ENCODE measurements at regions not wholly inside any gene's neighbourhood (a gene's known extent, or its start where the extent isn't known, plus 50 kb on each side); places are given as distances from the start of the nearest gene placed in this dataset.

DNA sequence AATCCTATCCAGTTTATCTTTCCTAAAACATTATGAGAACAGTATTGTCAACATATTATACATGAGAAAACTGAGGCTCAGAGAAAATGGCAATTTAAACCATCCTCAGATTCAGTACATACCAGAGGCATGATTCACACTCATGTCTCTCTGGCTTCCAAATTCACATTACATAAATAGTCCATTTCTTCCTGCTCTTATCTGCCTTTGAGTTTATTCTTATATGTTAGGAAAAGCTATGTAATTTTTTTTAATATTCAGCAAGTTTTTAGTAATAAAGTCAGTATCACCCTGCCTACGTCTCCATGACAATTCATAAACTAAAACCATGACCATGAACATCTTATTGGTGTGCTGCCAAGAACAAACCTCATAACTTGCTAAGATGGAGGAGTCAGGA is 1260.2 kb upstream of the SORCS1 start:
- DNase-seq (ENCODE audit: low read depth), result no peak

DNA sequence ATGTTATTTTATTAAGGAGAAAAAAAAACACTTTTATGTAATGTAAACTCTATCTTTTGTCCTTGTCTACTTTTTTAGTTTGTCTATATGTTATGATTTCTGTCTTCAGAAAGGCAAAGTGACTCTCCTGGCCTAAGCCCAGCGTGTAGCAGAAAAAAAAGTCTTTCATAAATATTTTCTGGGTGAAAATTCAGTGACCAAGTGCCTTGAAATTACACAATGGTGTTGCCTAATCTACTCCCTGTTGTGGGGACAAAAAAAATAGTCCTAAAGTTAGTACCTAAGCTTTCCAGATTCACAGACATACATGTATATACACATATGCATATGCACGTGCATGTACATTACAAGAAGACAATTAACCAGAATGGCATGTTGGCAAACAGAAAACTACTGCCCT is 1257.8 kb upstream of the SORCS1 start:
- DNase-seq (ENCODE audit: low read depth), result no peak

DNA sequence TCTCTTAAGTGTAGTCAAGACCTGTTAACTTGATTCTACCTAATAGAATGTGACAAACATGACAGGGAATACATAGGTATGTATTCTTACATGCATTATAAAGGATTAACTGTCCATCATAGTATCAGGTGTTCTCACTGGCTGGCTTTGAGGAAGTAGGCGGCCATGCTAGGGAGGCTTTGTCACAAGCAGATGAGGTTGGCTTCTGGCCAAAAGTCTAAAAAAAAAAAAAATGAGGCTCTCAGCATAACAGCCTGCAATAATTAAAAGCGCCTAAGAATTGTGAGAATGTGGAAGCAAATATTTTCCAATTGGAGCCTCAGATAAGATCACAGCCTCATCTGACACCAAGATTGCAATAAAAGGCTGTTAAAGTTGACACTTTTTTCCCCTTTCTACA is 1256.8 kb upstream of the SORCS1 start:
- DNase-seq (ENCODE audit: low read depth), result no peak

DNA sequence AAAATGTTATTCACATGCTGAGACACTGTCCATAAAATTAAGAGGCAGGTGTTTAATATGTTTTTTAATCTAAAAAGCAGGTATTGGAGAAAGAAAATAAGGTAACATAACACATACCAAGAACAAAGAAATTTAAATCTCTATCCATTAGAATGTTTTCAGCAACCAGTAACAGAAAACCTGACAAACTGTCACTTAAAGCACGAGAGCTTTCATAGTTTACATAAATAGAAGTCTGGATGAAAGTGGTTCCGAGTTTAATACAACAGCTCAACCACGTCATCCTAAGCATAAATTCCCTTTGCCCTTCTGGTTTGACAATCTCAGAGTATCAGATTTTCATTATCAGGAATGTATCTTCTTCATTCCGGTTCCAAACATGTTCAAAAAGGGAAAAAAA is 1249.4 kb upstream of the SORCS1 start:
- DNase-seq (ENCODE audit: low read depth), result no peak

DNA sequence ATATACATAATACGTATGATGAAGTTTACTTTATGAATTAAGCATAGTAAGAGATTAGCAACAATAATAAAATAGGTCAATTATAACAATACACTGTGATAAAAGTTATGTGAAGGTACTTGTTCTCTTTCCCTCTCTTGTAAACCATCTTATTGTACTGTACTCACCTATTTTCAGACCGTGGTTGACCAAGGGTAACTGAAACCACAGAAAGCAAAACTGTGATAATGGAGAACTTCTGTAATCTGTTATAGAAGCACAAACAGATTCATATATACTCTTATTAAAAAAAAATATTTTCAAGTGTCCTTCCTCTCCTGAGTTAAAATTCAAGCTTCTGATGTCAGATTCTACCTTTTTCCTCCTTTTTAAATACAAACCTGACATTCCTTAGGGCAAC is 1247.8 kb upstream of the SORCS1 start:
- DNase-seq (ENCODE audit: low read depth), result no peak

DNA sequence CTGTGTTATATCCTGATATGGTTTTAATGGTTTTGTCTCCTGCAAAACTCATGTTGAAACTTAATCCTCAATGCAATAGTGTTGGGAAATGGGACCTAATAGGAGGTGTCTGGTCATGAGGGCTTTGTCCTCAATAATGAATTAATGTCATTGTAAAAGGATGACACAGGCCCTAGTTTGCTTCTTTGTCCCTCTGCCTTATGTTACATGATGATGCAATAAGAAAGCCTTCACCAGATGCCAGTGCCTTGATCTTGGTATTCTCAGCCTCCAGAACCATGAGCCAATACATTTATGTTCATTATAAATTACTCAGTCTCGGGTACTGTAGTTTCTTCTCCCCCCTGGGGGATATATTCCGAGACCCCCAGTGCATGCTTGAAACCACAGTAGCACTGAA is 1247.4 kb upstream of the SORCS1 start:
- no peak for DNase-seq (ENCODE audit: low read depth)

DNA sequence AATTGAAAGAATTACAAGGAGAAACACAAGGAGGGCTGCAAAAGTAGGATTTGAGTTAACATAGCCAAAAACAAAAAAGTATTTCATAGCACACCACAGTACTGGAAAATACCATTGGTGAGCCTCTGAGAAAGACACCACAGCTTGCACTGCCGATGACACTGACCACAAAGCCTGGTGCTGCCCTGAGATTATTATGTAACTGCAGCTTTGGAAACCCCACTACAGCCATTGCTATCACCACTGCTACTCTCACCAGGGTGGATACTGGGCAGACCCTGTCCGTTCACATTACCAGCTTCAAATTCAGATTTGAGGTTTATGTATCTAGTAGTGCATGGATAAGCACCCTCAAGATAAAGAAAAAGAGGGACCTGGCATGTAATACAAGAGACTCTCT is 1246.7 kb upstream of the SORCS1 start:
- no peak for DNase-seq (ENCODE audit: low read depth)

DNA sequence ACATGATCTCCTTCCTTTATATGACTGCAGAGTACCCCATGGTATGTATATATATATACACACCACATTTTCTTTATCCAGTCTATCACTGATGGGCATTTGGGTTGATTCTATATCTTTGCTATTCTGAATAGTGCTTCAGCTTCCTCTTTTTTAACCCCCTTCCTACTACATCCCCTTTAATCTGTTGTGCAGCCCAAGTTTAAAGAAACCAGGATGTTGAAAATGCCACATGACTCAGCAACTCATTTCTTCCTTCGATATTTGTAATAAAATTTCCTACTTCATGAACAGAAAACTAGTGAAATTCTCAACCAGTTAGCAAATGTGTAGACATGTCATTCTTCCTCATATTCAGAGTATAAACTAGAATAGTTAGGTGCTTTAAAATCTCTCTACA is 1245.7 kb upstream of the SORCS1 start:
- no peak for DNase-seq (ENCODE audit: low read depth)

DNA sequence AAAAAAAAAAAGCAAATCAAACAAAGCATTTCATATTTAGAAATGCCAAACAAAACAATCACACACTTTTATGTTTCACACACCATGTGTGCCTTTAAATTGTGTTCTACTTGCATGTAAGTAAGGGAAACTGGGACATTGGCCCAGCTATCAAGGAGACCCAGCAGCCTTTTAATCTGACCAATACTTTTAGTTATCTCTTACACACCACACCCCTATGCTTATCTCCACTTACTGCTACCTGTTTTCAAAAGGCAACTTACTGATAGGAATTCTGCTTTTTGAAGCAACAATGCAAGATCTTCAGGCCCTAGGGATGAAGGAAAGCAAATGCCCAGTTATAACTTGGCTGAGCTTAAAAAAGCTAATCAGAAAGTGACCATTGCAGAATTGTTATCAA is 1244.8 kb upstream of the SORCS1 start:
- no peak for DNase-seq (ENCODE audit: low read depth)

DNA sequence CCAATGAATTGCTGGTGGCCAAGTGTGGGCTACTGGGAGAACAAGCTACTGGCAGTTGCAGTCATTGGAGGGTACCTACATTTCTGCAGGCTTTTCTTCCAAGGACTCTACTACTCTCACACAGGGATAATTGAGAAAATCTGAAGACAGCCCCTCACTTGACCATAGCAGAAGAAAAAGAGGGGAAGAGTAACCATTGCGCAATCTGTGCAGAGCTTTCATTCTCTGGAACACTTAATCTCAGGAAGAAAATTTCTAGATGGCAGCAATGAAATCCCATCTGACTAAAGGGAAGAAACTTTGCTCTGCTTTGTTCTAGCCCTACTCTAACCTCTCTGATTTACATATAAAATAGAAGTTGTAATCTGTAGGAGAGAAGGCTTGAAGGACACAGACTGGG is 1239.6 kb upstream of the SORCS1 start:
- DNase-seq (ENCODE audit: low read depth), result no peak

DNA sequence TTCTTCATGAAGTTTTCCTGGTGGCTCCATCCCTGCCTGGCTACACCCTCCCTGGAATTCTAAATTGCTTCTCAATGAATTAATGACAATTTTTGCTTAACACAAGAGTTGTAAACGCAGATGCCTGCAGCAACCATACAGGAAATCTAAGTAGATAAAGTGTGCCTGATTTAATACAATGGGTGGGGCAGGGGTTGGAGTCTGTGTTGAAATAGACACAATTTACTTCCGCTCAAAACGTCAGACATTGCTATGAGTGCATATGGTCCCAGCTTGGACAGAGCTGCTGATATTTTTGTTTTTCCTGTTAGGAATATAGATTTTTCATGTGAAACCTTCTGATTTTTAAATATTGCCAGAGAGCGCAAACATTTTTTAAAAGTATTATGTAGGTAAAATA is 1235.0 kb upstream of the SORCS1 start:
- DNase-seq (ENCODE audit: low read depth), result no peak

DNA sequence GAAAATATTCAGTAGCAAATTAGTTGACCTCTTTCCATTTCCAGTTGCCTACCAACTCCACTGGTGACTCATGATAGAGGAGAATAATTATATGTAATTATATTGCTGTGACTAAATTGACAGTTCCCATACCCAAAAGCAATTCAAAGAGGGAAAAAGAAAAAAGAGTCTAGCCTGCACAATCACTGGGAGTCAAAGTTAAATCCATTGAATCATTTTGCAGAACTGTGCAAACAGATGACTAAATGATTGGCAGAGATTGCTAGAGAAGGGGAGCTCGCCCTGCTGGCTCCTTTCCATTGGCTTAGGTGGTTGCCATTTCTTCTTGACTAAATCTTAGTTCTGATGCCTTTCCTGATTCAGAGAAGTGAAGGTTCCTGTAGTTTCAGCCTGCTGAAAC is 1228.6 kb upstream of the SORCS1 start:
- DNase-seq (ENCODE audit: low read depth), result no peak

DNA sequence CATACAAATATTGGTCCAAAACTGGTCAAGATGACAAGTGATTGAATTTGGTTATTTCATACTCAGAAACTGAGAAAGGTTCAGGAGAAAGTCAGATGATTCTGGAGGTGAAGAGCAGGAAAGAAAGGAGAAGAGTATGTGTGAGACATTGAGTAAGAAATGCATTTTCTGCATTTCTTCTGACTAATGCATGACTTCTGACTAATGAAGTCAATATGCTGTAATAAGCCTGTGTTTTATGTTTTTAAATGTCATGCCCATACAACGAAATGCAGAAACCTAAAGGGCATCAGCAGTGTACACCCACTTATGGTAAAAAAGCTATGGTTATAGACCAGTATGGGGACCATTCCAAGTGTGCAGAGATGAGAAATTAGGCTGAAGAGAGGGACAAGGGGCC is 1227.8 kb upstream of the SORCS1 start:
- no peak for DNase-seq (ENCODE audit: low read depth)

DNA sequence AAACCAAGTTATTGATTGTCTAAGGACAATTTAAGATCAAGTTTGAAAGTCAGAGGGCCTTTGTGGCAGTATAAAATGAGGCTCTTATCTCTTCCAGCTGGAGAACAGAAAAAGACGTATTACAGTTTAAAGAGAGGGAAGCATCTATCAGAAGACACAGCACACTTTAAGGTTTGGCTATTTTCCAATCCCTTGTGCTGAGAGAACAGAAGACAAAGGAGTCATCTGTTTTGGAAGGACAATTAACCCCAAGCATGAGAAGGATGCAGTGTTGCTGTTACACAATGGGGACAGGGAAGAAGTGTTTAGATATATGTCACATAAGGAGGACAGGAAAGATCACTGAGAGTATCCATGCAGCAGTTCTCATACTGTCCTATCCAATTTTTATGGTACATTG is 1224.2 kb upstream of the SORCS1 start:
- DNase-seq (ENCODE audit: low read depth), result no peak

DNA sequence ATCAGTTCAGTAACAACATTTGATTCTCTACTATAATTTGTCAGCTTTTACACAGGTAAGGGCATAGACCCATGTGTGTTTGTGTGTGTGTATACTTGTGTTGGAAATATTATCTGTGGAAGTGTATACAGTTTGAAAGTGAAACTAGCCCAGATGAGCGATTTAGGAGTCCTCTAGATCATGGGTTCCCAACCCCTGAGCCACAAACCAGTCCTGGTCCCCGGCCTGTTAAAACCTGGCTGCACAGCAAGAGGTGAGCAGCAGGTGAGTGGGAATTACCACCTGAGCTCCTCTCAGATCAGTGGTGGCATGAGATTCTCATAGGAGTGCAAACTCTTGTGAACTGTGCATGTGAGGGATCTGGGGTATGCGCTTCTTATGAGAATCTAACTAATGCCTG is 1221.5 kb upstream of the SORCS1 start:
- no peak for DNase-seq (ENCODE audit: low read depth)

DNA sequence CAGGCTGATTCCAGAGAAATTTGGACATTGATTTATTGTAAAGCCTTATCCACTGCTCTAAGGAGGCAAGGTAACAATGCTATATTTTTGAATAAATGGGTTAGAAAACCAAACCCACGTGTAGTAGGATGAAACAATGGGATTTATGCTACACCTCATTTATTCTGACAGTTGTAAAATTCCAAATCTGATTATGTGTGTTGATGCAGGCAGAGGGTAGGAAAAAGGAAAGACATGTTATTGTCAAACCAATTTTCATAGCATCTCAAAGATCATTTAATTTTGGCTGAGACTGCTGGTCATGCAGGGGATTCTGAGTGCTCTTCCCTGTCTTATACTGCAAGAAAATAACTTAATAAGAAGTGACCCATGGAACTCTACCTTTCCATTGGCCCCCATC is 1219.9 kb upstream of the SORCS1 start:
- no peak for DNase-seq (ENCODE audit: low read depth)

DNA sequence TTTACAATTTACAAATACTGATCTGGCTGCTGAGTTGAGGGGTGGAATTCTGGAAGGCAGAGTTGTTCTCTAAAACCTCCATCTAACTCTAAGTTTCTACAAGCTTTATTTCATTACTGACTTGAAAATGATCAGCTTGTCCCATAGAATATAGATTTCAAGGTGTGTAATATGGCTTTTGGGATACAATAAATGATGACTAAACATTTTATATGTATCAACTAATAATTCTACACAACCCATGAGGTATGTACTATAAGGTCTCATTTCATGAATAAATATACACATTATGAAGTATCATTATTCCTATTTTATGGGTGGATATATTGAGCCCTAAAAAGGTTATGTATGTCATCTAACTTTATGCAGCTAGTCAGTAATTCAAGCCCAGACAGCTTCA is 1214.3 kb upstream of the SORCS1 start:
- DNase-seq (ENCODE audit: low read depth), result no peak

DNA sequence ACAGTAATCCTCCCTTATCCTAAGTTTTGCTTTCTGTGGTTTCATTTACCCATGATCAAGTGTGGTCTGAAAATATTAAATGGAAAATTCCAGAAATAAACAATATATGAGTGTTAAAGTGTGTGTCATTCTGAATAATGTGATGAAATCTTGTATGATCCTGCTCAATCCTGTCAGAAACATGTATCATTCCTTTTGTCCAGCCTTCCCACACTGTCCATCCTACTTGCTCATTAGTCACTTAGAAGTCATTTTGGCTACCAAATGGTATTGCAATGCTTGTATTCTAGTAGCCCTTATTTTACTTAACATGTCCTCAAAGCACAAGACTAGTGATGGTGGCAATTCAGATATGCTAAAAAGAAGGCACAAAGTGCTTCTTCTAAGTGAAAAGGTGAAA is 1211.2 kb upstream of the SORCS1 start:
- DNase-seq (ENCODE audit: low read depth), result peak; percentile 40

DNA sequence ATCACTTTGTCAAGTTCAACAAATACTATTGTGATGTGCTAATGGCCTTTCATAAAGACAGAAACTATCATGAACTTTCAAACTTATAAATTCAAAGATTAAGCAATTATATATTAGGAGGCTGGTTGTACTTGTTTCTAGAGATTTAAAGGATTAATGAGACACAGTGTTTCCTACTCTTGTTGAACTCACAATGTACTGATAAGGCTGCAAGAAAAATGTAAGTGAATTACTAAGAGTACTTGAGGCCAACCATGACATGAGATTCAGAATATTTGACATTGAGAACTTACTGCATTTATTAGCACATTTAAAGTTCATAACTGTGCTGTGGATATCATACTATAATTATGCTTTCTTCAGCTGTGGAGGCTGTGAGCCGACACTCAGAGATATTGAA is 1210.5 kb upstream of the SORCS1 start:
- no peak for DNase-seq (ENCODE audit: low read depth)

DNA sequence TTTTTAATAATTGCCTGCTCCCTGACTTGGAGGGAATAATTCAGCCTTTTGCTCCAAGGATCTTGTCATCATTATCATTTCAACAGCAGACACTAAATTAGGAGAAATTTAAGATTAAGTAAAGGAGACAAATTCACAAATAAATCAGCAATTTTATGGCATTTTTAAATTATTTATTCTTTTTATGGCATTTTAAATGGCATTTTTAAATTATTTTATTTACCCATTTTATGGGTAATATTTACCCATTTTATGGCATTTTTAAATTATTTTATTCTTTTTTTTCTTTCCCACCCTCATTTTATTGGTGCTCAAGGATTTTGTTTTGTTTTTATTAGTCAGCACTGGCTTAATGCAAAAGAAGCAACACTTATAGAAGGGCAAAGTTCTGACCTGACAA is 1201.0 kb upstream of the SORCS1 start:
- DNase-seq (ENCODE audit: low read depth), result no peak

DNA sequence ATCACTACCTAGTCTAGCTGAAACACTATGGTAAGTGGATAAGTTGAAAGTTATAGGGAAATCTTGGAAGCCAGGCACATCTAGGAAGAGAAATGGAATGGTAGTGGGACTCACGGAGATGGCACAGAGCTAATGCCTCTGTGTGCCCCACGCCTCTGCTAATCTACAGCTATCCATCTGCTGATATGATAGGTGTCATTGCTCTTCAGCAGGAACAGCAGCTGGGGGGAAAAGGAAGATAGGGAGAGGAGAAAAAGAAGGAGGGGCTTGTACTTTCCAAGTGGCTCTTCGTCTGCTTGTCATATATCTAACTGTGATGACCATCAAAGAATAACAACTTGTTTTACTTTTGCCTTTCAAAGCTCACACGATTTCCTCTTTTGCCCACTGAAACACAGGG is 1199.1 kb upstream of the SORCS1 start:
- DNase-seq (ENCODE audit: low read depth), result no peak

DNA sequence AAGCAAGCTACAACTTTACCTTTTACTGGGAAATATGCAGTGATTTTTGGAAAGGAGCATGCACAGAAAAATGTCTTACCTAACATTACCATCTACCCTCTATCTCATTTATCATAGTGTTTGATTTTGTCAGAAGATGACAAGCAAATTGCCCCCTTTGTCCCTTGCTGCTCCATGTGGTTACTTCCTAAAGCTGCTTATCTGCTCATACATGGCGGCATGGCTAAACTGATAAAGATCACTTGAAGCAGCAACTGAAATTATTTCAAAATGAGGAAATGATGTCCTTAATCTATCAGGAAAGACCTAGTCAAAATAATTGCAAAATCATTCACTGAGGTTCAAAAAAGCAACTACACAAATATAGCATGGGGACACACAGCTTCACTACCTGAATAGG is 1198.5 kb upstream of the SORCS1 start:
- no peak for DNase-seq (ENCODE audit: low read depth)

DNA sequence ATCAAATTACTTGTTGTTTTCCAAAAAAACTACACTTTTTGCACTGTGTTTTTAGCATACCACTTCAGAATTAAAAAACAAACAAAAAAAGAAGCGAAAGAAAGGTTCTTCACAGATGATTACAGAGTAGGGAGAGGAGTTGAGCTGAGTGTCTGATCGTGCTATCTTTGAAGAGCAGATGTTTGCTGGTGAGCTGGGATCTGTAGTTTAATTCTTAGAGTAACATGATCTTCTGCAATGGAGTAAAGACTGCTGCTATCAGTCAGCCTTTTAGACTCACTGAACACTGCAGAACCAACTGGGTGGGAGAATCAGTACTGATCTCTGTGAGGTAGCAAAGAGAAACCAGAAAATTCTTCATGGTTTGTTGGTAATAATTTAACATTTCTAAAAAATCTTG is 1197.8 kb upstream of the SORCS1 start:
- no peak for DNase-seq (ENCODE audit: low read depth)

DNA sequence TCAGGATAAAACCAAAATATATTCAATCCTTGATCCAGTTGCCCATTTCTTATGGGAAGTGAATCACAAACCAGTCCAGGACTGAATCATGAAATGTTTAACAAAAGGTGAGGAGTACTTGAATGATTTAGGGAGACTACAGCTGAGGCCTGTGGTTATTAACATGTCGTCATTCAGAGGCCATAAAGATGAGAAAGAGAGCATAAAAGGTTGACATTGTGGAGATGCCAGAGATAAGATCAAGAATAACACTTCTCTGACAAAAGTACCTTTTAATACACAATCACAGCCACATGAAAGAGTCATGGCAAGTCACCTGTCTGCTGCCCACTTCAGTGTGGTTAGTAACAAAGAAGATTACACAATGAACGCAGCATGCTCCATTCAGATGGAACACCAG is 1195.7 kb upstream of the SORCS1 start:
- peak; percentile 11 for DNase-seq (ENCODE audit: low read depth)

DNA sequence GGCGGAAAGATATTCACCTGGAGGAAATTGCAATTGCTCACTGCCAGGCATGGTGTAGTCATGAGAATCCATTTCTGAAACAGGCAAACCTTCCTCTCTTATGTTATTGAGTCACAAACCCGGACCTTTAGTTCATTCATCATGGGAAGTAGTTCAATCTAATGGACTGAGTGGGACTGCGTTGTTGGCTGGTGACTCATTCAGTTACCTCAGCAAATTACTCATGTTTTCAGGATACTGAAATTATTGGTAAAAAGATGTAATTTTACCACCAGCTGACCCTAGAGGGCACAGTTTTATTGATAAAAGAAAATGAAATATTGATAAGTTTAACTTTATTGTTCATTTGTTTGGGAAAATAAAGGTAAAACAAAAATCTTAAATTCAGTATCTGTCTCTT is 1194.4 kb upstream of the SORCS1 start:
- peak; percentile 77 for DNase-seq (ENCODE audit: low read depth)

DNA sequence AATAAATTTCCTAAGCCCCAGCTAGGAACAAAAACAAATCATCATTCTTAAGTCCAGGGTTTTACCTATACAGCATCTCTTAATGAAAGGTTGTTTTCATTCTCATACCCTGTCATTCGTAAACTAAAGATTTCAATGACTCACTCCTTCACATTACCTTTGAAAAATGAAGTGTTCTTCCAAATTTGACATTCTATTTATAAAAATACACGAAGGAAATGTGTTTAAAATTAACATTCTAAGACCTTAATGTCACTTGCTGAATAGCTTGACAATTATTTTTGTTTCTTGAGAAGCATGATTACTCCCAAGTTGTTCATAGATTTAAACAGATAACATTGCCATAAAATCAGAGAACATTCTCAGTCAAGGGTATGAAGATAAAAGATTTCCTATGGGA is 1188.3 kb upstream of the SORCS1 start:
- no peak for DNase-seq (ENCODE audit: low read depth)

Measured in GM04503 (cell line).